ENCODE measurements at regions not wholly inside any gene's neighbourhood (a gene's known extent, or its start where the extent isn't known, plus 50 kb on each side); places are given as distances from the start of the nearest gene placed in this dataset.

GRCh38 chr3:124410471-124410870 lies 319.8 kb upstream of the UMPS start:
- Histone ChIP-seq H3K4me3 (ENCODE audit: low read depth, low read length) (no peak overlapping the region), H3K36me3 (ENCODE audit: control insufficient read depth, insufficient read depth, low read length) (peaks cover 11% of the 10 kb centered on the region), H3K9me3 (ENCODE audit: control insufficient read depth, insufficient read depth, low read length) (no peaks in the 10 kb centered on the region), H3K27ac (ENCODE audit: low read depth, low read length) (no peak overlapping the region), H3K4me1 (ENCODE audit: control insufficient read depth, insufficient read depth, low read length) (no peaks in the 10 kb centered on the region), H3K27me3 (ENCODE audit: control insufficient read depth, insufficient read depth, low read length) (no peaks in the 10 kb centered on the region)
- WGBS (ENCODE audit: insufficient coverage) = no CpG with 5 or more reads among the region's 3 CpGs
- no peak for DNase-seq (ENCODE audit: low read depth in 4 of 6, low spot score in 6 of 6)

GRCh38 chr3:124411728-124412127 lies 318.5 kb upstream of the UMPS start:
- Histone ChIP-seq H3K27ac (ENCODE audit: low read depth, low read length) (no peak overlapping the region), H3K4me1 (ENCODE audit: control insufficient read depth, insufficient read depth, low read length) (peaks cover 6% of the 10 kb centered on the region), H3K36me3 (ENCODE audit: control insufficient read depth, insufficient read depth, low read length) (peaks cover 11% of the 10 kb centered on the region), H3K27me3 (ENCODE audit: control insufficient read depth, insufficient read depth, low read length) (no peaks in the 10 kb centered on the region), H3K9me3 (ENCODE audit: control insufficient read depth, insufficient read depth, low read length) (no peaks in the 10 kb centered on the region), H3K4me3 (ENCODE audit: low read depth, low read length) (no peak overlapping the region)
- DNase-seq (ENCODE audit: low read depth in 4 of 6, low spot score in 6 of 6) = no peak

- H3K27me3 ChIP-seq (ENCODE audit: control insufficient read depth, insufficient read depth, low read length) = no peaks in the 10 kb centered on the region
- peaks cover 11% of the 10 kb centered on the region for H3K36me3 ChIP-seq (ENCODE audit: control insufficient read depth, insufficient read depth, low read length)
- H3K4me1 ChIP-seq (ENCODE audit: control insufficient read depth, insufficient read depth, low read length) = peaks cover 6% of the 10 kb centered on the region
- no peak overlapping the region for H3K4me3 ChIP-seq (ENCODE audit: low read depth, low read length)
- no peak for DNase-seq (ENCODE audit: low read depth in 4 of 6, low spot score in 6 of 6)
- H3K27ac ChIP-seq (ENCODE audit: low read depth, low read length) = no peak overlapping the region
- H3K9me3 ChIP-seq (ENCODE audit: control insufficient read depth, insufficient read depth, low read length) = no peaks in the 10 kb centered on the region
Measured at GRCh38 chr3:124412644-124413043, 317.6 kb upstream of the UMPS start.

- Histone ChIP-seq H3K4me1 (ENCODE audit: control insufficient read depth, insufficient read depth, low read length) (peaks cover 6% of the 10 kb centered on the region), H3K4me3 (ENCODE audit: low read depth, low read length) (no peak overlapping the region), H3K27ac (ENCODE audit: low read depth, low read length) (no peak overlapping the region), H3K27me3 (ENCODE audit: control insufficient read depth, insufficient read depth, low read length) (no peaks in the 10 kb centered on the region), H3K36me3 (ENCODE audit: control insufficient read depth, insufficient read depth, low read length) (peaks cover 11% of the 10 kb centered on the region), H3K9me3 (ENCODE audit: control insufficient read depth, insufficient read depth, low read length) (no peaks in the 10 kb centered on the region)
- 98% methylated on average over 8 of the region's 9 CpGs for WGBS (ENCODE audit: insufficient coverage)
- DNase-seq (ENCODE audit: low read depth in 4 of 6, low spot score in 6 of 6) = no peak
Measured at GRCh38 chr3:124413393-124413792, 316.9 kb upstream of the UMPS start.

- H3K4me3 ChIP-seq (ENCODE audit: low read depth, low read length) = no peak overlapping the region
- peaks cover 6% of the 10 kb centered on the region for H3K4me1 ChIP-seq (ENCODE audit: control insufficient read depth, insufficient read depth, low read length)
- no peaks in the 10 kb centered on the region for H3K27me3 ChIP-seq (ENCODE audit: control insufficient read depth, insufficient read depth, low read length)
- H3K9me3 ChIP-seq (ENCODE audit: control insufficient read depth, insufficient read depth, low read length) = no peaks in the 10 kb centered on the region
- H3K27ac ChIP-seq (ENCODE audit: low read depth, low read length) = no peak overlapping the region
- H3K36me3 ChIP-seq (ENCODE audit: control insufficient read depth, insufficient read depth, low read length) = peaks cover 11% of the 10 kb centered on the region
- peak in 5 of 6 donors; percentile 29 to 77 (median 52) for DNase-seq (ENCODE audit: low read depth in 4 of 6, low spot score in 6 of 6)
- WGBS (ENCODE audit: insufficient coverage) = 56% methylated on average over 3 of the region's 7 CpGs
Measured at GRCh38 chr3:124413989-124414598, 316.2 kb upstream of the UMPS start.

- 93% methylated on average over 2 of the region's 3 CpGs for WGBS (ENCODE audit: insufficient coverage)
- no peak overlapping the region for H3K27ac ChIP-seq (ENCODE audit: low read depth, low read length)
Measured at GRCh38 chr3:124415446-124415960, 314.7 kb upstream of the UMPS start.

GRCh38 chr3:124419303-124419702 lies 310.9 kb upstream of the UMPS start:
- no CpG with 5 or more reads among the region's 3 CpGs for WGBS (ENCODE audit: insufficient coverage)
- H3K36me3 ChIP-seq (ENCODE audit: control insufficient read depth, insufficient read depth, low read length) = no peaks in the 10 kb centered on the region
- no peak overlapping the region for H3K27ac ChIP-seq (ENCODE audit: low read depth, low read length)

More at GRCh38 chr3:124415446-124415960, 314.7 kb upstream of the UMPS start:
- H3K36me3 ChIP-seq (ENCODE audit: control insufficient read depth, insufficient read depth, low read length) = peaks cover 8% of the 10 kb centered on the region
- no peak overlapping the region for H3K4me3 ChIP-seq (ENCODE audit: low read depth, low read length)
- no peaks in the 10 kb centered on the region for H3K27me3 ChIP-seq (ENCODE audit: control insufficient read depth, insufficient read depth, low read length)
- no peak for DNase-seq (ENCODE audit: low read depth in 4 of 6, low spot score in 6 of 6)
- H3K9me3 ChIP-seq (ENCODE audit: control insufficient read depth, insufficient read depth, low read length) = no peaks in the 10 kb centered on the region
- H3K4me1 ChIP-seq (ENCODE audit: control insufficient read depth, insufficient read depth, low read length) = peaks cover 6% of the 10 kb centered on the region

GRCh38 chr3:124420392-124420791 lies 309.9 kb upstream of the UMPS start:
- no peak overlapping the region for H3K4me3 ChIP-seq (ENCODE audit: low read depth, low read length)
- no CpG with 5 or more reads among the region's 2 CpGs for WGBS (ENCODE audit: insufficient coverage)

More at GRCh38 chr3:124419303-124419702, 310.9 kb upstream of the UMPS start:
- Histone ChIP-seq H3K27me3 (ENCODE audit: control insufficient read depth, insufficient read depth, low read length) (no peaks in the 10 kb centered on the region), H3K4me3 (ENCODE audit: low read depth, low read length) (no peak overlapping the region), H3K4me1 (ENCODE audit: control insufficient read depth, insufficient read depth, low read length) (peaks cover 6% of the 10 kb centered on the region), H3K9me3 (ENCODE audit: control insufficient read depth, insufficient read depth, low read length) (no peaks in the 10 kb centered on the region)
- DNase-seq (ENCODE audit: low read depth in 4 of 6, low spot score in 6 of 6) = no peak

GRCh38 chr3:124422805-124423204 lies 307.4 kb upstream of the UMPS start:
- Histone ChIP-seq H3K27ac (ENCODE audit: low read depth, low read length) (no peak overlapping the region), H3K9me3 (ENCODE audit: control insufficient read depth, insufficient read depth, low read length) (no peaks in the 10 kb centered on the region), H3K4me3 (ENCODE audit: low read depth, low read length) (no peak overlapping the region), H3K36me3 (ENCODE audit: control insufficient read depth, insufficient read depth, low read length) (peaks cover 4% of the 10 kb centered on the region), H3K4me1 (ENCODE audit: control insufficient read depth, insufficient read depth, low read length) (no peaks in the 10 kb centered on the region), H3K27me3 (ENCODE audit: control insufficient read depth, insufficient read depth, low read length) (no peaks in the 10 kb centered on the region)
- no peak for DNase-seq (ENCODE audit: low read depth in 4 of 6, low spot score in 6 of 6)
- WGBS (ENCODE audit: insufficient coverage) = 94% methylated on average over 2 of the region's 4 CpGs

More at GRCh38 chr3:124420392-124420791, 309.9 kb upstream of the UMPS start:
- Histone ChIP-seq H3K27me3 (ENCODE audit: control insufficient read depth, insufficient read depth, low read length) (no peaks in the 10 kb centered on the region), H3K9me3 (ENCODE audit: control insufficient read depth, insufficient read depth, low read length) (no peaks in the 10 kb centered on the region), H3K27ac (ENCODE audit: low read depth, low read length) (no peak overlapping the region), H3K4me1 (ENCODE audit: control insufficient read depth, insufficient read depth, low read length) (peaks cover 6% of the 10 kb centered on the region), H3K36me3 (ENCODE audit: control insufficient read depth, insufficient read depth, low read length) (peaks cover 4% of the 10 kb centered on the region)
- no peak for DNase-seq (ENCODE audit: low read depth in 4 of 6, low spot score in 6 of 6)

GRCh38 chr3:124424396-124424795 lies 305.9 kb upstream of the UMPS start:
- no peaks in the 10 kb centered on the region for H3K9me3 ChIP-seq (ENCODE audit: control insufficient read depth, insufficient read depth, low read length)
- whole genome bisulfite sequencing (ENCODE audit: insufficient coverage) = no CpG with 5 or more reads among the region's 2 CpGs
- no peak overlapping the region for H3K4me3 ChIP-seq (ENCODE audit: low read depth, low read length)
- H3K36me3 ChIP-seq (ENCODE audit: control insufficient read depth, insufficient read depth, low read length) = peaks cover 4% of the 10 kb centered on the region
- no peak overlapping the region for H3K27ac ChIP-seq (ENCODE audit: low read depth, low read length)
- H3K27me3 ChIP-seq (ENCODE audit: control insufficient read depth, insufficient read depth, low read length) = no peaks in the 10 kb centered on the region
- no peak for DNase-seq (ENCODE audit: low read depth in 4 of 6, low spot score in 6 of 6)
- no peaks in the 10 kb centered on the region for H3K4me1 ChIP-seq (ENCODE audit: control insufficient read depth, insufficient read depth, low read length)
